KMS-11 (cell line): ENCODE measurements at regions not wholly inside any gene's neighbourhood (a gene's known extent, or its start where the extent isn't known, plus 50 kb on each side); places are given as distances from the start of the nearest gene placed in this dataset.

ENCODE experiments used
- H2AFZ ChIP-seq: fragments of 200-600 bp; sonication (generic); 2 replicates; pipeline ENCODE4 v1.6.1; 2016; ENCODE audit warnings: antibody characterized with exemption, mixed run types, low read depth
- H3K27ac ChIP-seq: fragments of 200-600 bp; sonication (generic); 2 replicates; pipeline ENCODE4 v1.6.1; 2016; ENCODE audit warnings: mild to moderate bottlenecking, mixed run types
- H3K27me3 ChIP-seq: fragments of 200-600 bp; sonication (generic); 2 replicates; pipeline ENCODE4 v1.6.1; 2017; ENCODE audit warnings: mild to moderate bottlenecking, low read depth, mixed run types, moderate library complexity; ENCODE audit not compliant: insufficient read depth
- H3K36me3 ChIP-seq: fragments of 200-600 bp; sonication (generic); 2 replicates; pipeline ENCODE4 v1.6.1; 2017; ENCODE audit warnings: mild to moderate bottlenecking, mixed run types; ENCODE audit not compliant: insufficient read depth
- H3K4me1 ChIP-seq: fragments of 200-600 bp; sonication (generic); 2 replicates; pipeline ENCODE4 v1.6.1; 2016; ENCODE audit warnings: mild to moderate bottlenecking, low read depth, mixed run types; ENCODE audit not compliant: poor library complexity, severe bottlenecking
- H3K4me2 ChIP-seq: fragments of 200-600 bp; sonication (generic); 2 replicates; pipeline ENCODE4 v1.7.0; 2016; ENCODE audit warnings: mild to moderate bottlenecking, mixed run types
- H3K4me3 ChIP-seq: fragments of 200-600 bp; sonication (generic); IDR thresholded peaks from 2 replicates; pipeline ENCODE4 v1.6.1; 2017; ENCODE audit warnings: low read depth, low read length, mixed read lengths; ENCODE audit not compliant: insufficient read depth
- H3K79me2 ChIP-seq: fragments of 200-600 bp; sonication (generic); 2 replicates; pipeline ENCODE4 v1.6.1; 2016; ENCODE audit warnings: low read depth, mixed run types; ENCODE audit not compliant: insufficient read depth
- H3K9ac ChIP-seq: fragments of 200-600 bp; sonication (generic); 2 replicates; pipeline ENCODE4 v1.6.1; 2016; ENCODE audit warnings: mild to moderate bottlenecking, mixed run types
- H4K20me1 ChIP-seq: fragments of 200-600 bp; sonication (generic); 2 replicates; pipeline ENCODE4 v1.6.1; 2016; ENCODE audit warnings: mild to moderate bottlenecking, mixed run types; ENCODE audit not compliant: insufficient read depth
- TF ChIP-seq, protein P1 (sequence below): fragments of 200-600 bp; sonication (generic); conservative IDR thresholded peaks from 2 replicates; pipeline ENCODE4 v1.6.1; 2017; ENCODE audit warnings: low read depth, mild to moderate bottlenecking, antibody characterized with exemption, low read length, moderate library complexity, mixed read lengths

DNA sequence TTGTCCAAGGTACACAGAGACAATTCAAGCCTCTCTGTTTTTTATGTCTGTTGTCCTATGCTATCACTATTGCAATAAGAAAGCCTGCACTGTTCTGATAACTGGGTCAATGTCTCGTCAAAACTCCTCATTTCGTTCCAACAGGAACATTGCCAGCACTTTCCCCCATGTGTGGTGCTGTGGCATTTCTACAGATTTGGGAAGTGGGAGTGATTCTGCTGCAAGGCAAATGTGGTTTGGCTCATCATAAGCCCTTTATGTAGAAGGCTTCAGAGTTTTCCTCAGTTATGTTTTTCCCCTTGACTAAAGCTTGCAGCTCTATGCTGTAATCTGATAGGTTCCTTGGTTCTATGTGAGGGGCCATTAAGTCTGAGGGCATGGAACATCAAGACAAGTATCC is 324.1 kb upstream of the TCF4 start:
- Histone ChIP-seq H3K27me3 (no peaks in the 10 kb centered on the region), H2AFZ (no peak overlapping the region), H3K4me2 (no peak overlapping the region), H3K79me2 (no peaks in the 10 kb centered on the region), H3K4me3 (no peak overlapping the region), H3K27ac (no peak overlapping the region), H3K36me3 (no peaks in the 10 kb centered on the region), H4K20me1 (no peaks in the 10 kb centered on the region), H3K4me1 (no peaks in the 10 kb centered on the region), H3K9ac (no peak overlapping the region)
- TF ChIP-seq, protein P1, sequence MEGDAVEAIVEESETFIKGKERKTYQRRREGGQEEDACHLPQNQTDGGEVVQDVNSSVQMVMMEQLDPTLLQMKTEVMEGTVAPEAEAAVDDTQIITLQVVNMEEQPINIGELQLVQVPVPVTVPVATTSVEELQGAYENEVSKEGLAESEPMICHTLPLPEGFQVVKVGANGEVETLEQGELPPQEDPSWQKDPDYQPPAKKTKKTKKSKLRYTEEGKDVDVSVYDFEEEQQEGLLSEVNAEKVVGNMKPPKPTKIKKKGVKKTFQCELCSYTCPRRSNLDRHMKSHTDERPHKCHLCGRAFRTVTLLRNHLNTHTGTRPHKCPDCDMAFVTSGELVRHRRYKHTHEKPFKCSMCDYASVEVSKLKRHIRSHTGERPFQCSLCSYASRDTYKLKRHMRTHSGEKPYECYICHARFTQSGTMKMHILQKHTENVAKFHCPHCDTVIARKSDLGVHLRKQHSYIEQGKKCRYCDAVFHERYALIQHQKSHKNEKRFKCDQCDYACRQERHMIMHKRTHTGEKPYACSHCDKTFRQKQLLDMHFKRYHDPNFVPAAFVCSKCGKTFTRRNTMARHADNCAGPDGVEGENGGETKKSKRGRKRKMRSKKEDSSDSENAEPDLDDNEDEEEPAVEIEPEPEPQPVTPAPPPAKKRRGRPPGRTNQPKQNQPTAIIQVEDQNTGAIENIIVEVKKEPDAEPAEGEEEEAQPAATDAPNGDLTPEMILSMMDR: no peak

DNA sequence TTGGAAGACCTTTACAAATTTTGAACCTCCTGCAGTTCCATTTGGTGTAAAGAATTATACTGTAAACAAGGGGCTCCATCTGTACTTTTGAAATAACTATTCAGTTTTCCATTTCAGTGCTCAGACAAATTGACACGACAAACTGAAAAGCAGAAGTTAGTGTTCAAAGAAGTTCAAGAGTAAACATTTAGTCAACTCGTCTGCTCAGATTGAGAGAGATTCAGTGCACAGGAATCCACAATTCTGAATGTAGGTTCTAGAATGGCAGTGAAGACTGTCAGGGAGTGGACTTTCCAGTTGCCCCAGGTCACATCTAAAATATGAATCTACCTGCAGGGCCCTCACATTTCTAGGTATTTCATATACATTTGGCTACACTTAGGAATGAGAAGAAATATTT is 322.3 kb upstream of the TCF4 start:
- Histone ChIP-seq H3K27me3 (no peaks in the 10 kb centered on the region), H3K9ac (no peak overlapping the region), H3K79me2 (no peaks in the 10 kb centered on the region), H3K4me2 (no peak overlapping the region), H3K4me1 (no peaks in the 10 kb centered on the region), H3K36me3 (no peaks in the 10 kb centered on the region), H3K27ac (no peak overlapping the region), H3K4me3 (no peak overlapping the region), H2AFZ (no peak overlapping the region), H4K20me1 (no peaks in the 10 kb centered on the region)
- TF ChIP-seq, protein P1: no peak

DNA sequence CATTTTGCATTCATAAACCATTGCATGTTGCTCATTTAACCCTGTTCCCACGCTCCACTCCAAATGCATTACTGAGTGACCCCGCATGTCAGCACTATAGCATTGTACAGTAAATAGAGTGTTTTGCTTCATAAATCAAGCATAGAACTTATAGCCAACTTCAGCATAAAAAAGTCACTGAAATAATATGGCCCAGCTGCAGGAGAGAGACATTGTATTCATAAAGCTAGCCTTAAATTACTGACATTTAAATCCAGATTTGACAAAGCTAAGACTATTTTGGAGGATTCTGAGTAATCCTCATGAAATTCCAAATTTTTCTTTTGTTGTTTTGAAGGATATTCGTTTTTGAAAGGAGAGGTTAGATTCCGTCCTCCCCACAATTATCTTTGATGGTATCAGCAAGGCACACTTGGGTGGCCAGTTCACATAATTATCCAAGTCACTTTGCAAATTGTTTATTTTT is 320.9 kb upstream of the TCF4 start:
- no peak overlapping the region for H3K9ac ChIP-seq
- H3K27ac ChIP-seq: no peak overlapping the region
- H4K20me1 ChIP-seq: no peaks in the 10 kb centered on the region
- no peaks in the 10 kb centered on the region for H3K4me1 ChIP-seq
- H3K79me2 ChIP-seq: no peaks in the 10 kb centered on the region
- no peak overlapping the region for H2AFZ ChIP-seq
- H3K4me3 ChIP-seq: no peak overlapping the region
- H3K36me3 ChIP-seq: no peaks in the 10 kb centered on the region
- H3K4me2 ChIP-seq: no peak overlapping the region
- TF ChIP-seq, protein P1: no peak
- no peaks in the 10 kb centered on the region for H3K27me3 ChIP-seq

DNA sequence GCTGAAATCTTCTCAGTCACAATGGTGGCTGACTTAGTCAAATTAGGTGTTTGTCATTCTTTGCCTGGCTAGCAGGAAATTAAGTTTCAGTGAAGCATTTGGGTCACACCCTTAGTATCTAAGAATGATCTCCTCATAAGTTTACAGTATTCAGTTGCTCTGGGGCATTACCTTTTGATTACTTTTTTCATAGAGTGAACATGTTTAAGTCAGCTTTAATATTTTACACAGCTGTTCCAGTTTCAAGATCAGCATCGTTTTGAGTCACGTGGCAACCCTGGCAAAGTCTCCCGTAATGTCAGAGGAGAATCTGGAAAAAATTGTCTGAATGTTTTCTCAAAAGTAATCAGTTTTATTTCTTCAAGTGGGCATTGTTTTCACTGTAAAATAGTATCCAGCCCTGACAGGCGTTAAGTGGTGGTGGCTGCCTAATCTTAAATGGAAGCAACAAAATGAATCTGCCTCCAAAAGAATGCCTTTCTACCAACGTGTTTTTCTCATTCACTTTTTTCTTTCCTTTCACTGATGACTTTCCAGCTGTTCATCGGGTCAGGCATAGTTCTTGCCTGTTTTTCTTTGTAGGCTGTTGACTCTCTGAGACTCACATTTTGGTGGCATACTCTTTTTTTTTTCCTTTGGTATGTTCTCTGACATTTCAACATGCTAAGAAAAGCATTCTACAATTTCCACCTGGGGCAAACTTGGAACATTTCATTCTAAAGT is 319.6 kb upstream of the TCF4 start:
- Histone ChIP-seq H2AFZ (no peak overlapping the region), H3K4me2 (no peak overlapping the region), H3K4me3 (no peak overlapping the region), H3K4me1 (no peaks in the 10 kb centered on the region), H3K9ac (no peak overlapping the region), H3K27me3 (no peaks in the 10 kb centered on the region), H3K27ac (no peak overlapping the region), H4K20me1 (no peaks in the 10 kb centered on the region), H3K79me2 (no peaks in the 10 kb centered on the region), H3K36me3 (no peaks in the 10 kb centered on the region)
- TF ChIP-seq, protein P1: no peak
